IPS-18c (cell line): ENCODE measurements at regions not wholly inside any gene's neighbourhood (a gene's known extent, or its start where the extent isn't known, plus 50 kb on each side); places are given as distances from the start of the nearest gene placed in this dataset.

Experiments used
- H3K4me3 ChIP-seq: 2 replicates; pipeline ENCODE4 v1.7.0; 2013; ENCODE audit warnings: low read depth, mild to moderate bottlenecking, low read length, moderate library complexity; ENCODE audit not compliant: insufficient read depth
- H3K9me3 ChIP-seq: one replicate; pipeline ENCODE4 v1.6.1; 2013; ENCODE audit warnings: mild to moderate bottlenecking, low read length, moderate library complexity; ENCODE audit not compliant: control insufficient read depth, insufficient read depth

- no peak overlapping the region for H3K4me3 ChIP-seq
- no peaks in the 10 kb centered on the region for H3K9me3 ChIP-seq
These were observed 385.3 kb downstream of the IRS1 start for GRCh38 chr2:226414335-226414734.

DNA sequence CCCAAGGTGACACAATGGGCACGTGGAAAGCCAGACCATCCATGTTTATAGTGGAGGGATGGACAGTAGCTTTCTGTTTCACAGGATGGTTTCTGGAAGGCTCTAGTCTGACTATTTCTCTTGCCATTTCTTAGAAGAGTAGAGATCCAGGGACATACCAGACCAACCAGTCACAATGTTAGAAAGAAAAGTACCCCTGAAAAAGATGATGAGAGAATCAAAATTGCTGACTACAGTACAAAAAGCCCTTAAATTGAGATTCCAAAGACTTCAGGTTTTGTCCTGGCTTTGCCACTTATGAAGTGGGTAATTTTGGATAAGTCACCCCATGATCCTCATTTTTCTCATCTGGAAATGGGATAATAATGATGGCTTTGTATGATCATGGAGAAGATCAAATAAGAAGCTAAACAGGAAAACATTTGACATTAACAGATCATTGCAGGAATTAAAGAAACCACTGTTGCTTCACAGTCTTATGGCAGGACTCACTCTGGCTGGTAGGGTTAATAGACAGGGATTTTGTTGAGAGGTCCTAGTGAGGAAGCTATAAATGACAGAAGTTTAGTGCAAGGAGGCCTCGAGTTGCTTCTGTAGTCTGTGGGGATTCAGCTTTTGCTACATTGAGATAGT is 386.0 kb downstream of the IRS1 start:
- H3K4me3 ChIP-seq: no peak overlapping the region
- H3K9me3 ChIP-seq: no peaks in the 10 kb centered on the region

DNA sequence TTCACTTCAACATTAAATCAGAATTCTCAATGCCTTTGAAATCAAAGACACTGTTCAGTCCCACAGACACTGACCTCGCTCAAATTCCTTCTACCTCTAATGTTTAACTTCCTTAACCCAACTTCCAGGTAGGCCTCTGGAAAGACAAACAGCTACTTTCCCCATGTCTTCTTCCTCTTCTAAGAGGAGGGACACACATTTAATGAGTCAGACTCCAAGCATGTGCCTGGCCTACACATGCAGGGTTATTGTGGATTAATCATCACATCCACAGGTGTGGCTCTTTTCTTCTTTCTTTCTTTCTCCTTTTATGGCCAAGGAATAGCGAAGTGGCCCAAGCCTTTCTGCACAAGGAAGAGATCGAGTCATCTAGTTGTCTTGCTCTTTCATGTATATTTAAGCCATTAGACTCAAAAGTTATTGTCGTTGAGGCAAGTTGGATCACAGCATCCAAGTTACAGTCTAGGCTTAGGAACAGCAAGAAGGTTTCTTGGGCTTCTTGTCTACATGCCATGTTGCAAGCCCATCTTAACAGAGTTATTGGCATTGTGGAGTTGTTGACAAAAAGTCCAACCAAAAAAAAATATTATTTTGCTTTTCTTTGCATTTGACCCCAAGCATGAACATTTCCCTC is 387.8 kb downstream of the IRS1 start:
- no peak overlapping the region for H3K4me3 ChIP-seq
- no peaks in the 10 kb centered on the region for H3K9me3 ChIP-seq

DNA sequence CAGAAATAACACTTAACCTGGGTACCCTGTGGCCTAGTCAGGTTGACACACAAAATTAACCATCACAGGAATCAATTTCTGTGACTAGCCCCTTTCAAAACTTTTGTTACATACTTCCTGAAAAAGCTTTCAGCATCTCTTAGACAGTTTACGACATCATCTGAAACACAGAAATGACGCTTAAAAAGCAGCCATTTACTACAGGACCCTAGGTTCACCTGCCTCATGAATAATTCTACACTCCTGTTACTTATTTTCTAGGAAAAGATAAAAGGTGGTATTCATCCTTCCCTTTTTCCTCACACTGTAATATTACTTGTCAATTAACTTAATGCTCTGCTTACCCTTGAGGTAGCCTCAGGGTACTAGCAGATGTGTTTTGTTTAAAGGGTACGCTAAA is 388.4 kb downstream of the IRS1 start:
- H3K9me3 ChIP-seq: no peaks in the 10 kb centered on the region
- no peak overlapping the region for H3K4me3 ChIP-seq

GRCh38 chr2:226410247-226410835 is 389.3 kb downstream of the IRS1 start:
- Histone ChIP-seq H3K4me3 (no peak overlapping the region), H3K9me3 (no peaks in the 10 kb centered on the region)

GRCh38 chr2:226409134-226409533 is 390.5 kb downstream of the IRS1 start:
- Histone ChIP-seq H3K4me3 (no peak overlapping the region), H3K9me3 (no peaks in the 10 kb centered on the region)

DNA sequence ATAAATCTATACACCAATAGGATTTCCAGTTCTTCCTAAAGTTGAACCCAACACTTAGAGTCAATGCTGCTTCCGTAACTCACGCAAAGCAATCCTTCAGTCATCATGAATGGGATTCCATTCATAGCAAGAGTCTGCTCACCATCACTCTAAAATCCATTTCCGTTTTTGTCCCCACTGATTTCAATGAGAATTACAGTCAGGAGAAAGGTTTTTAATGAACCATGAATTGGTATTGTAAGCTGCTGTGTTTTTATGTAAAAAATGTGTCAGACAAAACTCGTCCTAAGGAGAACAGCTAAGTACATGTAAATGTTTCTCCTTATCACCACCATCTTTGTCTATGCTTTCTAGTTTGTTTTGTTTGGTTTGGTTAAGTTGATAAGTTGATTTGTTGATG is 391.5 kb downstream of the IRS1 start:
- no peak overlapping the region for H3K4me3 ChIP-seq
- H3K9me3 ChIP-seq: no peaks in the 10 kb centered on the region

GRCh38 chr2:226407135-226407534 is 392.5 kb downstream of the IRS1 start:
- Histone ChIP-seq H3K4me3 (no peak overlapping the region), H3K9me3 (no peaks in the 10 kb centered on the region)

DNA sequence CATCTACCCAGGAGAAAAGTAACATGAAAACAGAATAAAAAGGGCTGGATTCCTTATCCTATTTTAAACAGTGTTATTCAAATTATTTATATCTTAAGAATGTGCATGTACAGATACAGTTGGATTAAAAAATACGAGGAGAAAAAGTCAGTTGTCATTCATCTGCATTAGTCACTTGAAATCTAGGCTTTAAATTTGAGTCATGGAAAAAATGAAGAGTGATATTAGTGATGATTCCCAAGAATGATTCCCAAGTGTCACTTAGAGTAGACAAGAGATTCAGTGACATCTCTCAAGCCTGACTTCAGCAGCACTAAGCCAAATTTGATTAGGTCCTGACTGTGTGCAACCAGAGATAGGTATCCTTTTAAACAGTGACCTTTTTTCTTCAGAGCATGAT is 394.2 kb downstream of the IRS1 start:
- H3K9me3 ChIP-seq: no peaks in the 10 kb centered on the region

DNA sequence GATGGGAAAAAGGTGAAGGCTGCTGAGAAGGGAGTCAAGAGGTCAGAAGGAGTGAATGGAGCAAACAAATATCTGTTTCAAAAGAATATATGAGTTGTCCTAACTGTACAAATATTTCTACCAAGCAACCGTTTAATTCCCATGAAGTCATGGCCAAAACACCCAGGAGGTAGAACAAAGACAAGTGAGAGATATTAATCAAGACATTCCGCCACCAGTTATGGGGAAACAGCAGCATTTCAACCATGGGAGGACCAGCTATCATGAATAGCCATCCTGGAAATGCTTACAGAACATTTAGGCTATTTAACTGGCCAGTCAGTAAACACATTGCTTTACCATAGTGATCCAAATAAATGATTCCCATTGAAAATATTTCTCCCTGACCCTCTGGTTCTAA is 396.3 kb downstream of the IRS1 start:
- H3K4me3 ChIP-seq: no peak overlapping the region
- peaks cover 2% of the 10 kb centered on the region for H3K9me3 ChIP-seq

More for the DNA sequence above, 394.2 kb downstream of the IRS1 start:
- H3K4me3 ChIP-seq: no peak overlapping the region

- Histone ChIP-seq H3K9me3 (peaks cover 2% of the 10 kb centered on the region), H3K4me3 (no peak overlapping the region)
These were observed 400.6 kb downstream of the IRS1 start for GRCh38 chr2:226399006-226399405.

DNA sequence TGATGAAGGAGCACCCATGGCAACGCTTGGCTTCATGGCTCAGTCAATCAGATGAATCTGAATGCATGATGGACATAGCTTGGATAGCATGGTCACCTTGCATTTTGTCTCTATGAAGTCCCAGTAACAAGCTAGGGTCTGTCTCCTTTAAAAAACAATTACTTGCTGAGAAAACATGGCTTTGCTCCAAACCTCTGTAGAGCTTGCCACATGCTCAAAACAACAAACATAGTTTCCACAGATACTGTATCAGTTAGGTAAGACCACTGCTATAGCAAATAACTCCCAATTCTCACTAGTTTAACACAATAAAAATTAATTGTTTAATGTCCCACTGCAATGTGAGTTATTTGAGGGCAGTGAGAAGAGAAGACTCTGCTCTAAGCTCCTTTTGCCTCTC is 401.0 kb downstream of the IRS1 start:
- H3K4me3 ChIP-seq: no peak overlapping the region

GRCh38 chr2:226396541-226396940 is 403.1 kb downstream of the IRS1 start:
- H3K9me3 ChIP-seq: peaks cover 2% of the 10 kb centered on the region
- no peak overlapping the region for H3K4me3 ChIP-seq

More for the DNA sequence above, 401.0 kb downstream of the IRS1 start:
- peaks cover 2% of the 10 kb centered on the region for H3K9me3 ChIP-seq

GRCh38 chr2:226387499-226387942 is 412.1 kb downstream of the IRS1 start:
- Histone ChIP-seq H3K9me3 (no peaks in the 10 kb centered on the region), H3K4me3 (no peak overlapping the region)

DNA sequence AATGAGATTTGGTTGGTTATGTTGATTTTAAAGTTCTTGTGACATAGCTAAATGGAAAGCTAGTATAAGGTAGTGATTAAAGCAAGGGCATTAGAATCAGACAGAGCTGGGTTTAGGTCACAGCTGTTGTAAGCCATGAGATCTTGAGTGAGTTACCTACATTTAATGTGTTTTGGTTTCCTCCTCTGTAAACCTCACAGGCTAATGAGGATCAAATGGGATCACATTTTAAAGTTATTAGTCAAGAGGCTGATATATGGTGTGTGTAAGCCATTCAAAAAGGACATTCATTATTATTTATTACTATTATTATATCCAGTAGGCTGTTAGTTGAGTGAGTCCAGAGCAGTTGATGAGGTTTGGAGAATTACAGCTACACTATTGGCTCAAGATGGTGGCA is 416.2 kb downstream of the IRS1 start:
- Histone ChIP-seq H3K4me3 (no peak overlapping the region), H3K9me3 (no peaks in the 10 kb centered on the region)

DNA sequence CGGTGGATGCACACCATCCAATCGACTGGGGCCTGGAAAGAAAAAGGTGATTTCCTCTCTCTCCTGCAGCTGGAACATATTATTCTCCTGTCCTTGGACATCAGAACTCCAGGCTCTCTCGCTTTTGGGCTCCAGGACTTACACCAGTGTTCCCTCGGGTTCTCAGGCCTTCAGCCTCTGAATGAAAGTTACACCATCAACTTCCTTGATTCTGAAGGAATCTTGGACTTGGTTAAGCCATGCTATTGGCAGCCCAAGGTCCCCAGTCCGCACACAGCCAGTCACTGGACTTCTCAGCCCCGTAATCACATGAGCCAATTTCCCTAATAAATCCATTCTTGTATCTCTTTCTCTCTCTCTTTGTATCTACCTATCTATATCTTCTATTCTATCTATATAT is 418.9 kb downstream of the IRS1 start:
- H3K4me3 ChIP-seq: no peak overlapping the region
- H3K9me3 ChIP-seq: no peaks in the 10 kb centered on the region

DNA sequence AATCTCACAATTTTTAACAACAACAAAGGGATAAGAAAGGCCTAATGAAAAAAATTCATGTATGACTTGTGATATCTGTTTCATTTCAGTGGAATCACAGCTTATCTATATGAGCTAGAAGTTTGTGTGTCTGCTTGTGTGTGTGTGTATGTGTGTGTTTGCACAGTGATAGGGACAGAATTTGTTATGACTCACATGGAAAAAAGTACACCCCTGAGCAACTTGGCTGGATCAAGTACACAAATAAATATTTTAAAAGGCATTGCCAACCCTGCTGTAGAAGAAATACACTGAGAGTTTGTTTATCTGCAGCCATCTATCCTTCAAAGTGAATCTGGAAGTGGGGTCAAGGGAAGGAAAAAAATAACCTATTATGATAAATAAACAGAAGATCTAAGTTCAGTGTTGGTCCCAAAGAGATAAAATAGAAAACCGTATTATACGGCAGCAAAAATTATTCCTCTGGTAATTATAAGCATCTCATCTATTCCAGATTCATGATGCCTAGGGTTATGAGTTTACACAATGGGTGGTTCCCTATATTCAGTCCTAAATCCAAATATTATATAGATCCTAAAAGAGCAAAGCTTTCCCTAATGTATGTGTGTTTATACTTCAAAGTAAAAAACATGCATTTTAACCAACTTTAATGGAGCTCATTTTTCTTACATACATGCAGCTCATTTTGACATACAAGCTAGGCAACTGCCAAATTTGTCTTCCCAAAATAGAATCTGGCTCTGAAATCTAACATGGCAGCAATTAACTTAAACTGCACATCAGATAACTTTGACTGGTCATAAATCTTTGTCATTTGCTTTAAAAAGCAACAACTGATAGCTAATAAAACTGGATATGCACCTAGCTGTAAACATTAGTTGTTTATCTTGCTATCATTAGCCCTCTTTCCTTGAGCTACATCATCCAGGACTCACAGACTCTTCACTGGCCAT is 420.6 kb downstream of the IRS1 start:
- Histone ChIP-seq H3K9me3 (no peaks in the 10 kb centered on the region), H3K4me3 (no peak overlapping the region)
